HCT116 (cell line): ENCODE measurements at regions not wholly inside any gene's neighbourhood (a gene's known extent, or its start where the extent isn't known, plus 50 kb on each side); places are given as distances from the start of the nearest gene placed in this dataset.

Source experiments
- ATAC-seq: fragments of 200-7000 bp; cut with Tn5 transposase; 2 replicates; pipeline ENCODE4 v1.9.1; 2020; ENCODE audit warnings: mild to moderate bottlenecking, moderate library complexity
- BruUV-seq: library from RNA; stranded (reverse); fragments of 400-500 nt; replicated peaks from 2 replicates; lab custom pipeline; 2021; lab: Mats Ljungman, UMichigan
- CTCF ChIA-PET: fragments of 300-600 bp; sonication (Branson Sonifier 250); formaldehyde crosslinking; loops from one replicate; lab custom pipeline; 2021; ENCODE audit warnings: antibody characterized with exemption; lab: Charles Lee
- POLR2A ChIA-PET: fragments of 300-600, 350-600 bp; sonication (Branson Sonifier 250); formaldehyde crosslinking; loops from one replicate; lab custom pipeline; 2021; ENCODE audit warnings: antibody characterized with exemption; lab: Charles Lee
- RAD21 ChIA-PET, 2 experiments: fragments of 300-600 bp; sonication (Branson Sonifier 250); formaldehyde crosslinking; loops; one replicate each; lab custom pipeline; 2023; ENCODE audit warnings: low total read pairs in 2 of 2; ENCODE audit not compliant: uncharacterized antibody in 2 of 2, unreplicated experiment in 2 of 2, low non-redundant PET in 1 of 2; lab: Charles Lee
- DNase-seq: peaks from one replicate; pipeline ENCODE4 v3.0.0-alpha.2; 2010; ENCODE audit warnings: low read depth, low spot score
- H2AFZ ChIP-seq: fragments of 200-600 bp; shearing (Covaris generic), sonication (generic); 2 replicates; pipeline ENCODE4 v1.6.1; 2017; ENCODE audit warnings: low read depth, mixed run types, mixed read lengths, antibody characterized with exemption, low read length; ENCODE audit not compliant: poor library complexity, severe bottlenecking
- H3K27ac ChIP-seq: 2 replicates; pipeline ENCODE4 v1.5.1; 2012; ENCODE audit warnings: low read depth, low read length
- H3K27me3 ChIP-seq: fragments of 200-600 bp; sonication (generic); 2 replicates; pipeline ENCODE4 v1.6.1; 2016; ENCODE audit warnings: mixed run types, low read length, mixed read lengths; ENCODE audit not compliant: insufficient read depth
- H3K36me3 ChIP-seq, 2 experiments: fragments of 200-500 bp in 1 of 2; fragments of 200-600 bp in 1 of 2; sonication (Bioruptor generic) in 1 of 2; sonication (generic) in 1 of 2; 2 replicates each; pipeline versions ENCODE4 v1.5.1 to v1.6.1; 2014 to 2016; ENCODE audit warnings: low read length in 2 of 2, inconsistent platforms in 1 of 2, mixed read lengths in 1 of 2, mixed run types in 1 of 2; ENCODE audit not compliant: insufficient read depth in 2 of 2, control insufficient read depth in 1 of 2
- H3K4me1 ChIP-seq, 2 experiments: fragments of 200-600 bp in 1 of 2; sonication (generic) in 1 of 2; 2 replicates each; pipeline versions ENCODE4 v1.5.1 to v1.6.1; 2012 to 2017; ENCODE audit warnings: low read length in 2 of 2, inconsistent platforms in 1 of 2, mild to moderate bottlenecking in 1 of 2, mixed read lengths in 1 of 2, mixed run types in 1 of 2, moderate library complexity in 1 of 2; ENCODE audit not compliant: insufficient read depth in 2 of 2, control insufficient read depth in 1 of 2
- H3K4me2 ChIP-seq: fragments of 200-600 bp; sonication (generic); 2 replicates; pipeline ENCODE4 v1.6.1; 2017; ENCODE audit warnings: mixed run types, low read length, mixed read lengths
- H3K4me3 ChIP-seq, 2 experiments: fragments of 200-600 bp in 1 of 2; sonication (generic) in 1 of 2; replicated peaks in 1 of 2; 2 replicates each; pipeline ENCODE4 v1.5.1; 2011 to 2016; ENCODE audit warnings: low read length in 2 of 2, control low read depth in 1 of 2, low read depth in 1 of 2, mild to moderate bottlenecking in 1 of 2, mixed read lengths in 1 of 2, mixed run types in 1 of 2
- H3K79me2 ChIP-seq: fragments of 200-600 bp; sonication (generic); 2 replicates; pipeline ENCODE4 v1.6.1; 2017; ENCODE audit warnings: mild to moderate bottlenecking, mixed run types, low read length, moderate library complexity, mixed read lengths; ENCODE audit not compliant: insufficient read depth
- H3K9ac ChIP-seq: fragments of 200-600 bp; sonication (generic); 2 replicates; pipeline ENCODE4 v1.6.1; 2016; ENCODE audit warnings: low read length, mixed read lengths
- H3K9me2 ChIP-seq: fragments of 200-600 bp; sonication (generic), shearing (Covaris generic); 2 replicates; pipeline ENCODE4 v1.6.1; 2017; ENCODE audit warnings: mixed run types, mild to moderate bottlenecking, moderate library complexity; ENCODE audit not compliant: insufficient read depth
- H3K9me3 ChIP-seq, 2 experiments: fragments of 200-500 bp in 1 of 2; fragments of 200-600 bp in 1 of 2; sonication (Bioruptor generic) in 1 of 2; sonication (generic) in 1 of 2; 2 replicates each; pipeline ENCODE4 v1.6.1; 2014 to 2017; ENCODE audit warnings: low read length in 2 of 2, mixed read lengths in 2 of 2, inconsistent platforms in 1 of 2, low read depth in 1 of 2, mild to moderate bottlenecking in 1 of 2, mixed run types in 1 of 2, moderate library complexity in 1 of 2; ENCODE audit not compliant: control insufficient read depth in 1 of 2, insufficient read depth in 1 of 2
- H4K20me1 ChIP-seq: fragments of 200-600 bp; sonication (generic), shearing (Covaris generic); 2 replicates; pipeline ENCODE4 v1.6.1; 2017; ENCODE audit warnings: mixed run types, mild to moderate bottlenecking, moderate library complexity; ENCODE audit not compliant: insufficient read depth
- CBX3 ChIP-seq: IDR thresholded peaks from 2 replicates; pipeline ENCODE4 v1.6.1; 2012; ENCODE audit warnings: low read depth
- CEBPB ChIP-seq: IDR thresholded peaks from 2 replicates; pipeline ENCODE4 v1.6.1; 2012; ENCODE audit warnings: low read depth
- CTCF ChIP-seq, 3 experiments: fragments of 200-600 bp in 1 of 3; sonication (generic) in 1 of 3; IDR thresholded peaks in 2 of 3; conservative IDR thresholded peaks in 1 of 3; 2 replicates each; pipeline ENCODE4 v1.5.1; 2012 to 2017; ENCODE audit warnings: low read depth in 2 of 3, low read length in 2 of 3, antibody characterized with exemption in 1 of 3, borderline replicate concordance in 1 of 3, control low read depth in 1 of 3, mild to moderate bottlenecking in 1 of 3, mixed read lengths in 1 of 3, mixed run types in 1 of 3, moderate library complexity in 1 of 3; ENCODE audit not compliant: insufficient read depth in 1 of 3
- EGR1 ChIP-seq: IDR thresholded peaks from 2 replicates; pipeline ENCODE4 v1.6.1; 2012; ENCODE audit warnings: low read depth
- ELF1 ChIP-seq: IDR thresholded peaks from 2 replicates; pipeline ENCODE4 v1.6.1; 2012; ENCODE audit warnings: low read depth, borderline replicate concordance
- EZH2 ChIP-seq: fragments of 200-600 bp; sonication (generic); IDR thresholded peaks from 2 replicates; pipeline ENCODE4 v1.6.1; 2017; ENCODE audit warnings: antibody characterized with exemption, mixed run types
- EZH2phosphoT487 ChIP-seq: fragments of 200-600 bp; IDR thresholded peaks from 2 replicates; pipeline ENCODE4 v1.6.1; 2018; ENCODE audit warnings: antibody characterized with exemption, borderline replicate concordance
- MAX ChIP-seq: IDR thresholded peaks from 2 replicates; pipeline ENCODE4 v1.6.1; 2012
- POLR2A ChIP-seq: IDR thresholded peaks from 2 replicates; pipeline ENCODE4 v1.7.0; 2011; ENCODE audit warnings: borderline replicate concordance; ENCODE audit not compliant: insufficient read depth, insufficient read length; ENCODE audit errors: extremely low read depth
- SIN3A ChIP-seq: IDR thresholded peaks from 2 replicates; pipeline ENCODE4 v1.6.1; 2012; ENCODE audit warnings: low read depth
- SP1 ChIP-seq: IDR thresholded peaks from 2 replicates; pipeline ENCODE4 v1.6.1; 2012; ENCODE audit warnings: low read depth
- TCF7L2 ChIP-seq: IDR thresholded peaks from 2 replicates; pipeline ENCODE4 v1.7.0; 2011; ENCODE audit warnings: borderline replicate concordance, inconsistent platforms; ENCODE audit not compliant: insufficient read depth, insufficient read length; ENCODE audit errors: extremely low read depth
- YY1 ChIP-seq: IDR thresholded peaks from 2 replicates; pipeline ENCODE4 v1.6.1; 2011; ENCODE audit warnings: low read length, low read depth, moderate library complexity, mild to moderate bottlenecking; ENCODE audit not compliant: insufficient replicate concordance; ENCODE audit errors: extremely low read depth
- ZBTB33 ChIP-seq: IDR thresholded peaks from 2 replicates; pipeline ENCODE4 v1.6.1; 2011; ENCODE audit warnings: mild to moderate bottlenecking, low read length, moderate library complexity; ENCODE audit not compliant: insufficient replicate concordance; ENCODE audit errors: extremely low read depth
- ZFX ChIP-seq: fragments of 450-650 bp; IDR thresholded peaks from 2 replicates; pipeline ENCODE4 v1.6.1; 2017
- intact Hi-C: fragments of 100-400 bp; cut with micrococcal nuclease; formaldehyde crosslinking; loops from 2 replicates; pipeline ENCODE4 v1.10.0; 2022

- no peaks in the 10 kb centered on the region for H4K20me1 ChIP-seq
- H3K9me2 ChIP-seq: no peaks in the 10 kb centered on the region
- BruUV-seq: no TSS peak
- RAD21 ChIA-PET: no interaction called here
- POLR2A ChIA-PET: no interaction called here
- H3K9ac ChIP-seq: no peak overlapping the region
- no peaks in the 10 kb centered on the region for H3K9me3 ChIP-seq
- no peak for TF ChIP-seq EZH2
- no peak for TF ChIP-seq MAX
- no peak for TF ChIP-seq CBX3
- TF ChIP-seq ELF1: no peak
- TF ChIP-seq CTCF (IDR thresholded peaks at IDR 0.05 in 2 of 3, conservative IDR thresholded peaks at IDR 0.05 in 1 of 3; ENCODE audit: borderline replicate concordance in 1 of 3, insufficient read depth in 1 of 3, low read depth in 2 of 3, low read length in 2 of 3): no peak
- no peak for TF ChIP-seq TCF7L2
- no peak for TF ChIP-seq EGR1
- no peak for TF ChIP-seq ZFX
- TF ChIP-seq SP1: no peak
- no peak for TF ChIP-seq EZH2phosphoT487
- no peak overlapping the region for H2AFZ ChIP-seq
- CTCF ChIA-PET: no interaction called here
- no peak for ATAC-seq
- no peak overlapping the region for H3K27ac ChIP-seq
- no peaks in the 10 kb centered on the region for H3K4me1 ChIP-seq
- no peaks in the 10 kb centered on the region for H3K79me2 ChIP-seq
- DNase-seq: no peak
- intact Hi-C loops: no loop called here
- H3K27me3 ChIP-seq: no peaks in the 10 kb centered on the region
- H3K4me2 ChIP-seq: no peak overlapping the region
- H3K36me3 ChIP-seq: no peaks in the 10 kb centered on the region
- H3K4me3 ChIP-seq: no peak overlapping the region
Measured at GRCh38 chr9:22623236-22623635, 176.6 kb downstream of the DMRTA1 start.

GRCh38 chr9:22625540-22625939 lies 178.9 kb downstream of the DMRTA1 start:
- BruUV-seq: no TSS peak
- TF ChIP-seq EZH2: no peak
- TF ChIP-seq ZBTB33: no peak
- no peak for TF ChIP-seq ELF1
- no peak for TF ChIP-seq SIN3A
- TF ChIP-seq POLR2A: no peak
- TF ChIP-seq EGR1: no peak
- no peak for TF ChIP-seq YY1
- TF ChIP-seq CTCF (IDR thresholded peaks at IDR 0.05 in 2 of 3, conservative IDR thresholded peaks at IDR 0.05 in 1 of 3; ENCODE audit: borderline replicate concordance in 1 of 3, insufficient read depth in 1 of 3, low read depth in 2 of 3, low read length in 2 of 3): no peak
- TF ChIP-seq CEBPB: no peak

More at GRCh38 chr9:22625540-22625939, 178.9 kb downstream of the DMRTA1 start:
- Histone ChIP-seq H3K4me1 (no peaks in the 10 kb centered on the region), H3K4me2 (no peak overlapping the region), H3K27me3 (no peaks in the 10 kb centered on the region), H3K79me2 (no peaks in the 10 kb centered on the region), H3K4me3 (no peak overlapping the region), H3K9ac (no peak overlapping the region), H4K20me1 (no peaks in the 10 kb centered on the region), H3K9me2 (no peaks in the 10 kb centered on the region), H3K9me3 (no peaks in the 10 kb centered on the region), H2AFZ (no peak overlapping the region), H3K36me3 (no peaks in the 10 kb centered on the region), H3K27ac (no peak overlapping the region)
- no peak for DNase-seq
- POLR2A ChIA-PET: no interaction called here
- RAD21 ChIA-PET: no interaction called here
- intact Hi-C loops: no loop called here
- CTCF ChIA-PET: no interaction called here
- no peak for ATAC-seq
